GM23338 (cell line): ENCODE measurements at regions not wholly inside any gene's neighbourhood (a gene's known extent, or its start where the extent isn't known, plus 50 kb on each side); places are given as distances from the start of the nearest gene placed in this dataset.

Experiments
- ATAC-seq: fragments of 200-7000 bp; cut with Tn5 transposase; 3 replicates; pipeline ENCODE4 v1.9.1; 2020
- DNase-seq: peaks from one replicate; pipeline ENCODE4 v3.0.0-alpha.2; 2015; ENCODE audit warnings: low spot score
- H2AFZ ChIP-seq: fragments of 200-600 bp; sonication (generic); 2 replicates; pipeline ENCODE4 v1.8.0; 2016; ENCODE audit warnings: antibody characterized with exemption, mild to moderate bottlenecking, moderate library complexity
- H3F3A ChIP-seq: fragments of 200-600 bp; sonication (generic); replicated peaks from 2 replicates; pipeline ENCODE4 v1.8.0; 2017; ENCODE audit warnings: antibody characterized with exemption, mixed run types, low read depth
- H3K27ac ChIP-seq: fragments of 200-600 bp; sonication (generic); 2 replicates; pipeline ENCODE4 v1.6.1; 2016; ENCODE audit warnings: low read depth
- H3K27me3 ChIP-seq: fragments of 200-600 bp; sonication (generic); 2 replicates; pipeline ENCODE4 v1.8.0; 2016; ENCODE audit warnings: mild to moderate bottlenecking, mixed run types, moderate library complexity; ENCODE audit not compliant: insufficient read depth
- H3K36me3 ChIP-seq: fragments of 200-600 bp; sonication (generic); 2 replicates; pipeline ENCODE4 v1.8.0; 2016; ENCODE audit warnings: mild to moderate bottlenecking; ENCODE audit not compliant: insufficient read depth
- H3K4me1 ChIP-seq: fragments of 200-600 bp; sonication (generic); 2 replicates; pipeline ENCODE4 v1.8.0; 2016; ENCODE audit warnings: mild to moderate bottlenecking, moderate library complexity; ENCODE audit not compliant: insufficient read depth
- H3K4me2 ChIP-seq: fragments of 200-600 bp; sonication (generic); 2 replicates; pipeline ENCODE4 v1.7.1; 2017; ENCODE audit warnings: mixed run types
- H3K4me3 ChIP-seq: fragments of 200-600 bp; sonication (generic); 2 replicates; pipeline ENCODE4 v1.6.1; 2016; ENCODE audit warnings: mixed run types
- H3K79me2 ChIP-seq: fragments of 200-600 bp; sonication (generic); replicated peaks from 2 replicates; pipeline ENCODE4 v1.8.0; 2017; ENCODE audit warnings: mild to moderate bottlenecking; ENCODE audit not compliant: insufficient read depth
- H3K9me2 ChIP-seq: fragments of 200-600 bp; sonication (generic); 2 replicates; pipeline ENCODE4 v1.8.0; 2017; ENCODE audit not compliant: insufficient read depth
- H4K20me1 ChIP-seq: fragments of 200-600 bp; sonication (generic); replicated peaks from 2 replicates; pipeline ENCODE4 v1.8.0; 2017; ENCODE audit warnings: mild to moderate bottlenecking; ENCODE audit not compliant: insufficient read depth
- H3K27ac Mint-ChIP-seq: 2 replicates; pipeline ENCODE4 v1.8.0; 2020; ENCODE audit warnings: inconsistent platforms, mild to moderate bottlenecking, moderate library complexity, mixed read lengths
- H3K27me3 Mint-ChIP-seq: 3 replicates; pipeline ENCODE4 v1.8.0; 2022; ENCODE audit warnings: low read depth, mild to moderate bottlenecking, moderate library complexity, mixed read lengths, inconsistent platforms; ENCODE audit not compliant: insufficient read depth, poor library complexity
- H3K36me3 Mint-ChIP-seq: 3 replicates; pipeline ENCODE4 v1.8.0; 2021; ENCODE audit warnings: low read depth, mild to moderate bottlenecking, inconsistent platforms, moderate library complexity, mixed read lengths
- H3K4me1 Mint-ChIP-seq: 3 replicates; pipeline ENCODE4 v1.8.0; 2020; ENCODE audit warnings: mild to moderate bottlenecking, inconsistent platforms, mixed read lengths
- H3K4me3 Mint-ChIP-seq: 3 replicates; pipeline ENCODE4 v1.8.0; 2021; ENCODE audit warnings: moderate library complexity, mild to moderate bottlenecking, inconsistent platforms, mixed read lengths
- H3K9me3 Mint-ChIP-seq: 3 replicates; pipeline ENCODE4 v1.8.0; 2020; ENCODE audit warnings: moderate library complexity, mild to moderate bottlenecking, inconsistent platforms, mixed read lengths
- CREB1 ChIP-seq: fragments of 250-450 bp; sonication (Bioruptor Pico); IDR thresholded peaks from 2 replicates; pipeline ENCODE4 v1.5.0; 2020; ENCODE audit warnings: low read depth, mild to moderate bottlenecking, moderate library complexity
- CTCF ChIP-seq, 2 experiments: fragments of 200-600 bp in 1 of 2; sonication (generic) in 1 of 2; conservative IDR thresholded peaks; 2 replicates each; pipeline versions ENCODE4 v1.5.1 to v1.6.1; 2016 to 2017; ENCODE audit warnings: antibody characterized with exemption in 2 of 2, low read depth in 2 of 2, mild to moderate bottlenecking in 2 of 2, moderate library complexity in 1 of 2
- EZH2phosphoT487 ChIP-seq: fragments of 200-600 bp; sonication (generic); IDR thresholded peaks from one replicate; pipeline ENCODE4 v1.8.1; 2018; ENCODE audit warnings: antibody characterized with exemption; ENCODE audit not compliant: unreplicated experiment
- JUNB ChIP-seq: IDR thresholded peaks from one replicate; pipeline ENCODE4 v1.6.1; 2016; ENCODE audit warnings: antibody characterized with exemption; ENCODE audit not compliant: unreplicated experiment
- NANOG ChIP-seq: IDR thresholded peaks from 2 replicates; pipeline ENCODE4 v1.6.1; 2016; ENCODE audit warnings: antibody characterized with exemption, borderline replicate concordance
- POLR2AphosphoS5 ChIP-seq: IDR thresholded peaks from 2 replicates; pipeline ENCODE4 v1.6.1; 2016; ENCODE audit warnings: antibody characterized with exemption, low read depth
- STAT1 ChIP-seq: IDR thresholded peaks from one replicate; pipeline ENCODE4 v1.6.1; 2016; ENCODE audit warnings: antibody characterized with exemption; ENCODE audit not compliant: unreplicated experiment
- ZNF331 ChIP-seq: fragments of 250-450 bp; sonication (Bioruptor Pico); IDR thresholded peaks from 2 replicates; pipeline ENCODE4 v1.5.0; 2020; ENCODE audit warnings: low read depth, mild to moderate bottlenecking, moderate library complexity
- ZNF462 ChIP-seq: fragments of 250-450 bp; sonication (Bioruptor Pico); IDR thresholded peaks from 2 replicates; pipeline ENCODE4 v1.5.0; 2020; ENCODE audit warnings: mild to moderate bottlenecking, moderate library complexity
- TF ChIP-seq, protein P1 (sequence below): IDR thresholded peaks from one replicate; pipeline ENCODE4 v1.6.1; 2018; ENCODE audit warnings: antibody characterized with exemption; ENCODE audit not compliant: unreplicated experiment
- TF ChIP-seq, protein P2 (sequence below): IDR thresholded peaks from 2 replicates; pipeline ENCODE4 v1.6.1; 2016; ENCODE audit warnings: antibody characterized with exemption

- TF ChIP-seq, protein P1, sequence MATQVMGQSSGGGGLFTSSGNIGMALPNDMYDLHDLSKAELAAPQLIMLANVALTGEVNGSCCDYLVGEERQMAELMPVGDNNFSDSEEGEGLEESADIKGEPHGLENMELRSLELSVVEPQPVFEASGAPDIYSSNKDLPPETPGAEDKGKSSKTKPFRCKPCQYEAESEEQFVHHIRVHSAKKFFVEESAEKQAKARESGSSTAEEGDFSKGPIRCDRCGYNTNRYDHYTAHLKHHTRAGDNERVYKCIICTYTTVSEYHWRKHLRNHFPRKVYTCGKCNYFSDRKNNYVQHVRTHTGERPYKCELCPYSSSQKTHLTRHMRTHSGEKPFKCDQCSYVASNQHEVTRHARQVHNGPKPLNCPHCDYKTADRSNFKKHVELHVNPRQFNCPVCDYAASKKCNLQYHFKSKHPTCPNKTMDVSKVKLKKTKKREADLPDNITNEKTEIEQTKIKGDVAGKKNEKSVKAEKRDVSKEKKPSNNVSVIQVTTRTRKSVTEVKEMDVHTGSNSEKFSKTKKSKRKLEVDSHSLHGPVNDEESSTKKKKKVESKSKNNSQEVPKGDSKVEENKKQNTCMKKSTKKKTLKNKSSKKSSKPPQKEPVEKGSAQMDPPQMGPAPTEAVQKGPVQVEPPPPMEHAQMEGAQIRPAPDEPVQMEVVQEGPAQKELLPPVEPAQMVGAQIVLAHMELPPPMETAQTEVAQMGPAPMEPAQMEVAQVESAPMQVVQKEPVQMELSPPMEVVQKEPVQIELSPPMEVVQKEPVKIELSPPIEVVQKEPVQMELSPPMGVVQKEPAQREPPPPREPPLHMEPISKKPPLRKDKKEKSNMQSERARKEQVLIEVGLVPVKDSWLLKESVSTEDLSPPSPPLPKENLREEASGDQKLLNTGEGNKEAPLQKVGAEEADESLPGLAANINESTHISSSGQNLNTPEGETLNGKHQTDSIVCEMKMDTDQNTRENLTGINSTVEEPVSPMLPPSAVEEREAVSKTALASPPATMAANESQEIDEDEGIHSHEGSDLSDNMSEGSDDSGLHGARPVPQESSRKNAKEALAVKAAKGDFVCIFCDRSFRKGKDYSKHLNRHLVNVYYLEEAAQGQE, result no peak
- TF ChIP-seq STAT1, result no peak
- TF ChIP-seq JUNB, result no peak
These were observed 299.6 kb upstream of the NCAM1 start (continued) for GRCh38 chr11:112661571-112661970.

- Histone ChIP-seq H4K20me1 (no peaks in the 10 kb centered on the region), H3K27me3 (no peaks in the 10 kb centered on the region), H3K9me2 (0 out of 2 replicates have a peak, but pooled peaks cover 10% of the 10 kb centered on the region), H3K4me2 (no peak overlapping the region), H3K4me3 (no peak overlapping the region), H2AFZ (no peak overlapping the region), H3K27ac (no peak overlapping the region), H3K4me1 (no peaks in the 10 kb centered on the region), H3K79me2 (no peaks in the 10 kb centered on the region), H3K36me3 (no peaks in the 10 kb centered on the region), H3F3A (no peaks in the 10 kb centered on the region)
- no peaks in the 10 kb centered on the region for H3K4me1 Mint-ChIP-seq
- no peak overlapping the region for H3K27ac Mint-ChIP-seq
- H3K4me3 Mint-ChIP-seq, result no peak overlapping the region
- no peaks in the 10 kb centered on the region for H3K36me3 Mint-ChIP-seq
- ATAC-seq (no peak), DNase-seq (no peak)
- no peaks in the 10 kb centered on the region; the same call in 2 of the 3 replicates for H3K9me3 Mint-ChIP-seq
- peaks cover 2% of the 10 kb centered on the region for H3K27me3 Mint-ChIP-seq
- TF ChIP-seq EZH2phosphoT487, result no peak
- TF ChIP-seq CTCF (conservative IDR thresholded peaks at IDR 0.05; ENCODE audit: low read depth in 2 of 2), result no peak
- TF ChIP-seq, protein P2, sequence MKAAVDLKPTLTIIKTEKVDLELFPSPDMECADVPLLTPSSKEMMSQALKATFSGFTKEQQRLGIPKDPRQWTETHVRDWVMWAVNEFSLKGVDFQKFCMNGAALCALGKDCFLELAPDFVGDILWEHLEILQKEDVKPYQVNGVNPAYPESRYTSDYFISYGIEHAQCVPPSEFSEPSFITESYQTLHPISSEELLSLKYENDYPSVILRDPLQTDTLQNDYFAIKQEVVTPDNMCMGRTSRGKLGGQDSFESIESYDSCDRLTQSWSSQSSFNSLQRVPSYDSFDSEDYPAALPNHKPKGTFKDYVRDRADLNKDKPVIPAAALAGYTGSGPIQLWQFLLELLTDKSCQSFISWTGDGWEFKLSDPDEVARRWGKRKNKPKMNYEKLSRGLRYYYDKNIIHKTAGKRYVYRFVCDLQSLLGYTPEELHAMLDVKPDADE, result no peak
- no peak for TF ChIP-seq ZNF331
- no peak for TF ChIP-seq JUNB
- no peak for TF ChIP-seq NANOG
- no peak for TF ChIP-seq POLR2AphosphoS5
- TF ChIP-seq CREB1 (CRISPR knock-in tag), result no peak
- no peak for TF ChIP-seq ZNF462
These were observed 298.7 kb upstream of the NCAM1 start for GRCh38 chr11:112662554-112662953.
